ENCODE measurements at regions not wholly inside any gene's neighbourhood (a gene's known extent, or its start where the extent isn't known, plus 50 kb on each side); places are given as distances from the start of the nearest gene placed in this dataset.

- Histone ChIP-seq H3K4me3 (ENCODE audit: insufficient read depth, low read length, poor library complexity, severe bottlenecking) (no peak overlapping the region), H3F3A (ENCODE audit: insufficient read depth) (no peaks in the 10 kb centered on the region), H2AFZ (ENCODE audit: low read depth, low read length, severe bottlenecking) (no peak overlapping the region), H3K79me2 (ENCODE audit: insufficient read depth, low read length) (no peaks in the 10 kb centered on the region), H4K20me1 (ENCODE audit: low read depth, low read length) (no peaks in the 10 kb centered on the region), H3K9me3 (ENCODE audit: insufficient read depth, low read length) (no peaks in the 10 kb centered on the region), H3K4me2 (ENCODE audit: low read depth, low read length, poor library complexity, severe bottlenecking) (no peak overlapping the region), H3K9me2 (replicated peaks; ENCODE audit: insufficient read depth, low read length) (no peaks in the 10 kb centered on the region), H3K27me3 (ENCODE audit: low read length) (no peaks in the 10 kb centered on the region), H3K9ac (ENCODE audit: low read length) (no peak overlapping the region), H3K27ac (ENCODE audit: low read depth, low read length) (no peak overlapping the region), H3K36me3 (ENCODE audit: low read length) (no peaks in the 10 kb centered on the region)
- TF ChIP-seq CTCF (IDR thresholded peaks at IDR 0.05; ENCODE audit: insufficient read depth, low read length, poor library complexity, severe bottlenecking) (no peak), EZH2phosphoT487 (conservative IDR thresholded peaks at IDR 0.05; ENCODE audit: low read length) (no peak)
These were observed 189.4 kb upstream of the FOXG1 start for GRCh38 chr14:28577187-28577586.

DNA sequence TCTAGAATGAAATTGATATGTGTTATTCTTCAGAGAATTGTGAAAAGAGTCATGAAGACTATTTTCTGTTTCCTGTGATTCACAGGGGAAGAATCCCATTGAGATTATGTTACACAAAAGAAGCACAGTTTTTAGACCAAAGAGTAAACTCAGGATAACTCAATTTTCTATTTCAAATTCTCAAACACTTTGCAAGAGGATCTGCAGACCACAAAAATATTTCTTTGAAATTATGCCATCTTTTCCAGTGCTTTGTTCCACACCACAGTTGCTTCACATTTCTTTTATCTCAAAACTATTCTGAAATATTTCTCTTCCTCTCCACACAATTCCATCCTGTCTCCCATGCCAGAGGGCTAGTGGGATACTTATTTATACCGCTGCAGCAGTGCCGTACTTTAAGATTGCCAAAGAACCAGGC is 188.9 kb upstream of the FOXG1 start:
- Histone ChIP-seq H3K36me3 (ENCODE audit: low read length) (no peaks in the 10 kb centered on the region), H3K9me3 (ENCODE audit: insufficient read depth, low read length) (no peaks in the 10 kb centered on the region), H3K9ac (ENCODE audit: low read length) (no peak overlapping the region), H3F3A (ENCODE audit: insufficient read depth) (no peaks in the 10 kb centered on the region), H3K27me3 (ENCODE audit: low read length) (no peaks in the 10 kb centered on the region), H3K4me3 (ENCODE audit: insufficient read depth, low read length, poor library complexity, severe bottlenecking) (no peak overlapping the region), H3K27ac (ENCODE audit: low read depth, low read length) (no peak overlapping the region), H2AFZ (ENCODE audit: low read depth, low read length, severe bottlenecking) (no peak overlapping the region), H4K20me1 (ENCODE audit: low read depth, low read length) (no peaks in the 10 kb centered on the region), H3K79me2 (ENCODE audit: insufficient read depth, low read length) (no peaks in the 10 kb centered on the region), H3K4me2 (ENCODE audit: low read depth, low read length, poor library complexity, severe bottlenecking) (no peak overlapping the region), H3K9me2 (replicated peaks; ENCODE audit: insufficient read depth, low read length) (no peaks in the 10 kb centered on the region)
- TF ChIP-seq EZH2phosphoT487 (conservative IDR thresholded peaks at IDR 0.05; ENCODE audit: low read length) (no peak), CTCF (IDR thresholded peaks at IDR 0.05; ENCODE audit: insufficient read depth, low read length, poor library complexity, severe bottlenecking) (no peak)

GRCh38 chr14:28584951-28585350 is 181.6 kb upstream of the FOXG1 start:
- Histone ChIP-seq H3K9ac (ENCODE audit: low read length) (no peak overlapping the region), H3K79me2 (ENCODE audit: insufficient read depth, low read length) (no peaks in the 10 kb centered on the region), H3K9me2 (replicated peaks; ENCODE audit: insufficient read depth, low read length) (no peaks in the 10 kb centered on the region), H4K20me1 (ENCODE audit: low read depth, low read length) (no peaks in the 10 kb centered on the region), H3K27me3 (ENCODE audit: low read length) (no peaks in the 10 kb centered on the region), H3K9me3 (ENCODE audit: insufficient read depth, low read length) (no peaks in the 10 kb centered on the region), H3F3A (ENCODE audit: insufficient read depth) (no peaks in the 10 kb centered on the region), H3K36me3 (ENCODE audit: low read length) (peaks cover 3% of the 10 kb centered on the region; the same call in 1 of the 2 replicates), H3K4me3 (ENCODE audit: insufficient read depth, low read length, poor library complexity, severe bottlenecking) (no peak overlapping the region), H3K27ac (ENCODE audit: low read depth, low read length) (no peak overlapping the region), H2AFZ (ENCODE audit: low read depth, low read length, severe bottlenecking) (no peak overlapping the region), H3K4me2 (ENCODE audit: low read depth, low read length, poor library complexity, severe bottlenecking) (no peak overlapping the region)
- TF ChIP-seq CTCF (IDR thresholded peaks at IDR 0.05; ENCODE audit: insufficient read depth, low read length, poor library complexity, severe bottlenecking), result no peak
- no peak for TF ChIP-seq EZH2phosphoT487 (conservative IDR thresholded peaks at IDR 0.05; ENCODE audit: low read length)

Data from SU-DHL-6 (cell line).